Endothelial cell of umbilical vein (primary cell): ENCODE measurements at regions not wholly inside any gene's neighbourhood (a gene's known extent, or its start where the extent isn't known, plus 50 kb on each side); places are given as distances from the start of the nearest gene placed in this dataset.

ENCODE experiments used
- CTCF ChIP-seq, 2 donors: IDR thresholded peaks; 1 replicate in 1 of 2; 2 replicates in 1 of 2; pipeline ENCODE4 v1.5.1; 2011; ENCODE audit warnings: low read length in 2 of 2, mild to moderate bottlenecking in 2 of 2, moderate library complexity in 2 of 2, control low read depth in 1 of 2, inconsistent platforms in 1 of 2, low read depth in 1 of 2; ENCODE audit not compliant: insufficient read depth in 1 of 2; ENCODE audit errors: extremely low read depth in 1 of 2
- EZH2 ChIP-seq: IDR thresholded peaks from 2 replicates; pipeline ENCODE4 v1.6.1; 2012; ENCODE audit warnings: borderline replicate concordance, low read depth, mild to moderate bottlenecking, moderate library complexity, low read length, inconsistent platforms; ENCODE audit not compliant: severe bottlenecking
- POLR2A ChIP-seq: IDR thresholded peaks from 2 replicates; pipeline ENCODE4 v1.6.1; 2012; ENCODE audit warnings: low read depth, mild to moderate bottlenecking, control low read depth, low read length
- POLR2AphosphoS5 ChIP-seq: IDR thresholded peaks from 2 replicates; pipeline ENCODE4 v1.6.1; 2012; ENCODE audit warnings: low read depth, mild to moderate bottlenecking, control low read depth, low read length, moderate library complexity; ENCODE audit not compliant: insufficient read depth

DNA sequence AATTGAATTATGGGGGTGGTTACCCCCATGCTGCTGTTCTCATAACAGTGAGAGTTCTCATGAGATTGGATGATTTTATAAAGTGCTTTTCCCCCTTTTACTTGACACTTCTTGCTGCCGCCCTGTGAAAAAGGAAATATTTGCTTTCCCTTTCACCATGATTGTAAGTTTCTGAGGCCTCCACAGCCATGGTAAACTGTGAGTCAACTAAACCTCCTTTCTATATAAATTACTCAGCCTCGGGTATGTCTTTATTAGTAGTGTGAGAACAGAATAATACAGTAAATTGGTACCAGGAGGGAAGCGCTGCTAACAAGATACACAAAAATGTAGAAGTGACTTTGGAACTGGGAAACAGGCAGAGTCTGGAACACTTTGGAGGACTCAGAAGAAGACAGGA, 1070.8 kb downstream of the FAM133A start:
- TF ChIP-seq CTCF (IDR thresholded peaks at IDR 0.05; ENCODE audit: extremely low read depth in 1 of 2, insufficient read depth in 1 of 2, low read depth in 1 of 2, low read length in 2 of 2) (no peak), EZH2 (no peak), POLR2AphosphoS5 (no peak), POLR2A (no peak)
